ENCODE measurements at regions not wholly inside any gene's neighbourhood (a gene's known extent, or its start where the extent isn't known, plus 50 kb on each side); places are given as distances from the start of the nearest gene placed in this dataset.
"Not testable (repeated sequence)": the region's sequence is repeated elsewhere in the genome, so short reads cannot be mapped to it uniquely, and the experiment has no call there.

GRCh38 chr7:65809259-65809981, 63.5 kb upstream of the VKORC1L1 start:
- no peak for DNase-seq

- no peak for DNase-seq
Measured at GRCh38 chr7:65809982-65810288, 62.9 kb upstream of the VKORC1L1 start.

GRCh38 chr7:65812281-65812680, 60.6 kb upstream of the VKORC1L1 start:
- no peak for DNase-seq

GRCh38 chr7:65814556-65815167, 58.2 kb upstream of the VKORC1L1 start:
- not testable (repeated sequence) for DNase-seq

GRCh38 chr7:65820287-65820950, 52.5 kb upstream of the VKORC1L1 start:
- no peak for DNase-seq
